Gastrocnemius medialis (tissue), 4 donors: ENCODE measurements at regions not wholly inside any gene's neighbourhood (a gene's known extent, or its start where the extent isn't known, plus 50 kb on each side); places are given as distances from the start of the nearest gene placed in this dataset.

Source experiments
- CTCF ChIP-seq, 5 experiments: fragments of 450-650 bp in 3 of 5; fragments of 200-600 bp in 2 of 5; sonication (generic) in 2 of 5; IDR thresholded peaks in 4 of 5; conservative IDR thresholded peaks in 1 of 5; 1 replicate in 4 of 5; 2 replicates in 1 of 5; pipeline ENCODE4 v1.5.1; 2016 to 2019; ENCODE audit warnings: antibody characterized with exemption in 5 of 5, mild to moderate bottlenecking in 3 of 5, moderate library complexity in 3 of 5
- POLR2A ChIP-seq, 2 donors: fragments of 450-650 bp; IDR thresholded peaks; one replicate each; pipeline ENCODE4 v1.6.1; 2017; ENCODE audit warnings: antibody characterized with exemption in 2 of 2, mild to moderate bottlenecking in 2 of 2, moderate library complexity in 2 of 2

DNA sequence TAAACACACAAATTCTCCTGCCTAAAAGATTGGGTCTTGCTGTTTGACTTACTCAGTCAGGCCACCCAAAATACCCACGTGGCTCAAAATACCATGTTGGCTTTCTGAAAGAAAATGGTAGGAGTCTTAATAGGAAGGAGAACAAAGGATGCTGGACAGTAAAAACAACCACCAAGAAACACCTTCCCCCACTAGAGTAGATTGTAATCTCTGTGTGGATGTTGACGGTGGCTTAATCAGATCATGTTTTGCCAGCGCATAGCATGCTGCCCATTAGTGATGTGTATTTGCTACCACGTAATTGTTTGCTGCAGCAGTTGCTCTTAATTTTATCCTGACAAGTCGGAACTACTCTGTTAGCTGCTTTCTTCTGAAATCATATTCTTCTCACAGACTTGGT lies 1229.3 kb upstream of the SLC10A2 start:
- TF ChIP-seq CTCF (IDR thresholded peaks at IDR 0.05 in 4 of 5, conservative IDR thresholded peaks at IDR 0.05 in 1 of 5), result no peak
- TF ChIP-seq POLR2A (IDR thresholded peaks at IDR 0.05), result no peak
